IMR-90 (cell line): ENCODE measurements at regions not wholly inside any gene's neighbourhood (a gene's known extent, or its start where the extent isn't known, plus 50 kb on each side); places are given as distances from the start of the nearest gene placed in this dataset.

Source experiments
- CEBPB ChIP-seq: IDR thresholded peaks from 2 replicates; pipeline ENCODE4 v1.6.1; 2012; ENCODE audit warnings: low read depth, low read length, improper control_type of control experiment
- CTCF ChIP-seq: conservative IDR thresholded peaks from 2 replicates; pipeline ENCODE4 v1.5.1; 2012; ENCODE audit warnings: mild to moderate bottlenecking, low read depth, low read length, improper control_type of control experiment

- TF ChIP-seq CEBPB (no peak), CTCF (no peak)
These were observed 116.6 kb upstream of the PALS2 start for GRCh38 chr7:24456526-24457218.
